ENCODE measurements at regions not wholly inside any gene's neighbourhood (a gene's known extent, or its start where the extent isn't known, plus 50 kb on each side); places are given as distances from the start of the nearest gene placed in this dataset.

DNA sequence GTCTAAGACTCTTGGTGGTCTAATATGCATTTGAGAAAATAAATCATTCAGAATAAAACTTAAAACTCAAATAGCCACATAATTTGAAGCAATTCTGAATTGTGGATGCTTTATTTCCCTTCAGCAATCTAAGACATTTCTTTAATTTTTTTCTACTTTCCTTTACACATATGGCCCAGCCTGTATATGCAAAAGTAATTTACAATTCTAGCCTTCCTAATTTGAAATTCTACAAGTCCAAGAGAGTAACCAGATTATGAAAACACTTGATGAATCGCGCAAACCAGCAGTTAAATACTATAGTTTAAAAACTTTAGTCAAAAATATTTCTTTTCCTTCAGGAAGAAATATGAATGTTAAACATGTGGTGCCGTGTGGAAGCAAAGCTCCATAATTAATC, 1014.2 kb downstream of the TUSC7 start:
- no peak overlapping the region for H2AFZ ChIP-seq (ENCODE audit: low read depth, low read length)
- FAIRE-seq (no peak), DNase-seq (ENCODE audit: extremely low read depth in 1 of 4, low spot score in 3 of 4) (no peak), ATAC-seq (no peak)
- H3K4me3 ChIP-seq: no peak overlapping the region
- no peaks in the 10 kb centered on the region for H3K79me2 ChIP-seq (ENCODE audit: control insufficient read depth, insufficient read depth, low read length)
- H3K27me3 ChIP-seq (ENCODE audit: control insufficient read depth in 2 of 2, insufficient read depth in 2 of 2, low read length in 2 of 2): no peaks in the 10 kb centered on the region
- no peaks in the 10 kb centered on the region for H4K20me1 ChIP-seq (replicated peaks; ENCODE audit: control insufficient read depth, insufficient read depth, low read length)
- H3K9me1 ChIP-seq (ENCODE audit: control insufficient read depth, insufficient read depth, low read length): no peaks in the 10 kb centered on the region
- H3K27ac ChIP-seq (ENCODE audit: extremely low read depth, low read depth, low read length): no peak overlapping the region
- H3K4me1 ChIP-seq (replicated peaks in 1 of 2; ENCODE audit: control insufficient read depth in 2 of 2, insufficient read depth in 2 of 2, low read length in 2 of 2): no peaks in the 10 kb centered on the region
- TF ChIP-seq, protein P1, sequence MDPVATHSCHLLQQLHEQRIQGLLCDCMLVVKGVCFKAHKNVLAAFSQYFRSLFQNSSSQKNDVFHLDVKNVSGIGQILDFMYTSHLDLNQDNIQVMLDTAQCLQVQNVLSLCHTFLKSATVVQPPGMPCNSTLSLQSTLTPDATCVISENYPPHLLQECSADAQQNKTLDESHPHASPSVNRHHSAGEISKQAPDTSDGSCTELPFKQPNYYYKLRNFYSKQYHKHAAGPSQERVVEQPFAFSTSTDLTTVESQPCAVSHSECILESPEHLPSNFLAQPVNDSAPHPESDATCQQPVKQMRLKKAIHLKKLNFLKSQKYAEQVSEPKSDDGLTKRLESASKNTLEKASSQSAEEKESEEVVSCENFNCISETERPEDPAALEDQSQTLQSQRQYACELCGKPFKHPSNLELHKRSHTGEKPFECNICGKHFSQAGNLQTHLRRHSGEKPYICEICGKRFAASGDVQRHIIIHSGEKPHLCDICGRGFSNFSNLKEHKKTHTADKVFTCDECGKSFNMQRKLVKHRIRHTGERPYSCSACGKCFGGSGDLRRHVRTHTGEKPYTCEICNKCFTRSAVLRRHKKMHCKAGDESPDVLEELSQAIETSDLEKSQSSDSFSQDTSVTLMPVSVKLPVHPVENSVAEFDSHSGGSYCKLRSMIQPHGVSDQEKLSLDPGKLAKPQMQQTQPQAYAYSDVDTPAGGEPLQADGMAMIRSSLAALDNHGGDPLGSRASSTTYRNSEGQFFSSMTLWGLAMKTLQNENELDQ (CRISPR knock-in tag; IDR thresholded peaks at IDR 0.05; ENCODE audit: borderline replicate concordance): no peak
- TF ChIP-seq ZNF165 (CRISPR knock-in tag; IDR thresholded peaks at IDR 0.05; ENCODE audit: borderline replicate concordance) (no peak), ETS1 (conservative IDR thresholded peaks at IDR 0.05; ENCODE audit: control insufficient read depth, low read depth, low read length) (no peak), TFAM (CRISPR knock-in tag; conservative IDR thresholded peaks at IDR 0.05) (no peak), ZKSCAN3 (CRISPR knock-in tag; IDR thresholded peaks at IDR 0.05) (no peak)
- POLR2A ChIA-PET: interaction anchor here (0.6 kb wide), 1 partner anchor 1238 kb away, joined by 3 read pairs; no protein-coding TSS in a partner anchor
- no peak overlapping the region for H3K9ac ChIP-seq (ENCODE audit: insufficient read depth in 1 of 2, low read depth in 2 of 2, low read length in 2 of 2)
- in situ Hi-C loops (cut with MboI) (no loop called here), intact Hi-C loops (cut with micrococcal nuclease) (no loop called here)
- no peaks in the 10 kb centered on the region for H3K36me3 ChIP-seq (ENCODE audit: control insufficient read depth, insufficient read depth, low read length)
- CTCF ChIA-PET (ENCODE audit: low intra/inter-chr PET ratio): no interaction called here
- WGBS (ENCODE audit: insufficient coverage, low coverage, missing lambda C conversion rate): 0% methylated on average over 3 of the region's 3 CpGs
- BruUV-seq (replicated peaks): no TSS peak
- no peaks in the 10 kb centered on the region for H3K9me3 ChIP-seq (replicated peaks; ENCODE audit: control insufficient read depth, insufficient read depth, low read depth, low read length)
- H3K4me2 ChIP-seq (ENCODE audit: insufficient read depth, low read length): no peak overlapping the region

Data from K562 (cell line).